GM21576 (cell line): ENCODE measurements at regions not wholly inside any gene's neighbourhood (a gene's known extent, or its start where the extent isn't known, plus 50 kb on each side); places are given as distances from the start of the nearest gene placed in this dataset.
"Not testable (repeated sequence)": the region's sequence is repeated elsewhere in the genome, so short reads cannot be mapped to it uniquely, and the experiment has no call there.

Experiments
- ATAC-seq: cut with Tn5 transposase; IDR thresholded peaks from one replicate; pipeline ENCODE4 v1.9.1; 2021; ENCODE audit warnings: mild to moderate bottlenecking, moderate library complexity; ENCODE audit not compliant: unreplicated experiment

- ATAC-seq = no peak
These were observed 65.7 kb upstream of the LANCL2 start for GRCh38 chr7:55299273-55299967.

GRCh38 chr7:55303220-55303619 is 61.9 kb upstream of the LANCL2 start:
- no peak for ATAC-seq

DNA sequence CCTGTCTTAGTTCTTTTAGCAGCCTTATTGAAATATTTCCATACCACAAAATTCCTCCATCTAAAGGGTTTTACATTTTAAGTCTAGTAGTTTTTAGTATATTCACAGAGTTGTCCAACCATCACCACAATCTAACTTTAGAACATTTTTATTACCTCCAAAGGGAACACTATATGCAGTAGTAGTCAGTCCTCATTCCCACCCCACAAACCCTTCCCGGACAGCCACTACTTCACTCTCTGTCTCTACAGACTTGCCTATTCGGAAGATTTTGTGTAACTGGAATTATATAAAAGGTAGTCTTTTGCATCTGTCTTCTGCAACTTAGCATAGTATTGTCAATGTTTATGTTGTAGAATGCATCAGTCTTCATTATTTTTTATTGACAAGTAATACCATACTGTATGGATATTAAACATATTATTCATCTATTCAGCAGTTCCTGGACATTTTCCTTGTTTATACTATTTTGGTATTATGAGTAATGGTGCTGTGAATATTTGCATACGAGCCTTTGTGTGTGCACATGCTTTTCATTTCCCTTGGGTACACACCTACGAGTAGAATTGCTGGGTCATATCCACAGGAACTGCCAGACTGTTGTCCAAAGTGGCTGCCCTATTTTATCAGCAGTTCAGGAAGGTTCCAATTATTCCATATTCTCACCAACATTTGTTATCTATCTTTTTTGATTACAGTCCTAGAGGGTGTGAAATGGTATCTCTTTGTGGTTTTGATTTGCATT is 60.9 kb upstream of the LANCL2 start:
- no peak for ATAC-seq

- ATAC-seq = no peak
These were observed 60.0 kb upstream of the LANCL2 start for GRCh38 chr7:55305135-55305534.

DNA sequence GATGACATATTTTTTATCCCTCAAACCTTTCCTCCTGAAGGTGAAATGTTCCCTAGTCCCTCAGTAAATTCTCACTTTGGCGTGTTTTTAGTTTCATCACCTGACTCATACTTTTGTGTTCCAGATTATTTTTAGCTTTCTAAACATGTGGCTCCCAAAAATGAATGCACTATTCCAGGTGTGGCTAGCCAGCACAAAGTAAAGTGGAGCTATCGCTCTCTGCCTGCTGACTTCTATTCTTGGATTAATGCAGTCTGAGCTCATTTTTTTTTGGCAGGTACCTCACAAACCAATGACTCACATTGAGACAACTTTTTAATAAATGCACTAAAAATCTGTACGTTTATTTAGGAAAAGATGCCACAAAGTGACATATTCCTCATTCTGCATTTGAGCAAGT is 58.8 kb upstream of the LANCL2 start:
- ATAC-seq = no peak

DNA sequence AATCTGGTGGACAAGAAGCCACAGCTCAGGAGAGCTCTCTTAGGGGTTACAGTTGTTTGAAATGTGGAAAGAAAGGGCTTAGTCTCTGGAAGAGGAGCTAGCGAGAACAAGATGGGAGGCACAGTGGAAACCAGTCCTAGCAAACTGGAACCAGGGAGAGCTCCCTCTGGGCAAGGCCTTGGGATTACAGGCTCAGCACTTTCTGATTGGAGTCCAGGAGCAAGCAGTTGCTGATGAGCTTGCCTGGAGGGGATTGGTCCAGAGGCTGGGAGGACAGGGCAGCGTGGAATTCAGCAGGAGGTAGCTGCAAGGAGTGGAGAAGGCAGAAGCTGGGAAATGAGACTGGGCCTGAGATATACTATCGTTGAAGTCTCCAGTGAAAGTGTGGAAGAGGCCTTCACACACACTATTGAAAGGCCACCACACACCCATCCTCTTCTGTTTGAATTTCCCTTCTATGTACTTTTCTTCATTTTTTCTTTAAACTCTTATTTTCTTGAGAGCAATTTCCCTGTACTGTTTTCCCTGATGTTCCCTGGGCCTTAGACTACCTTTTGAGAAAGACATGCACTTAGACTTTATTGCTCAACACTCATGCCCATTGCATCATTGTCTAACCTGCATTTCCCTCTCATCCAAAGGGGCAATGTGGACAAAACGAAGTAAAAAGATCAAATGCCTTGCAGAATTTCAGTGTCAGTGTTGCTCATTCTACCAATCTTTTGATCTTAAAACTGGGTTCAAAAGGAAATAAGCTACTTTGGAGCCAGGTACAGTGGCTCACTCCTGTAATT is 57.8 kb upstream of the LANCL2 start:
- no peak for ATAC-seq

- no peak for ATAC-seq
These were observed 56.8 kb upstream of the LANCL2 start for GRCh38 chr7:55308186-55308929.

DNA sequence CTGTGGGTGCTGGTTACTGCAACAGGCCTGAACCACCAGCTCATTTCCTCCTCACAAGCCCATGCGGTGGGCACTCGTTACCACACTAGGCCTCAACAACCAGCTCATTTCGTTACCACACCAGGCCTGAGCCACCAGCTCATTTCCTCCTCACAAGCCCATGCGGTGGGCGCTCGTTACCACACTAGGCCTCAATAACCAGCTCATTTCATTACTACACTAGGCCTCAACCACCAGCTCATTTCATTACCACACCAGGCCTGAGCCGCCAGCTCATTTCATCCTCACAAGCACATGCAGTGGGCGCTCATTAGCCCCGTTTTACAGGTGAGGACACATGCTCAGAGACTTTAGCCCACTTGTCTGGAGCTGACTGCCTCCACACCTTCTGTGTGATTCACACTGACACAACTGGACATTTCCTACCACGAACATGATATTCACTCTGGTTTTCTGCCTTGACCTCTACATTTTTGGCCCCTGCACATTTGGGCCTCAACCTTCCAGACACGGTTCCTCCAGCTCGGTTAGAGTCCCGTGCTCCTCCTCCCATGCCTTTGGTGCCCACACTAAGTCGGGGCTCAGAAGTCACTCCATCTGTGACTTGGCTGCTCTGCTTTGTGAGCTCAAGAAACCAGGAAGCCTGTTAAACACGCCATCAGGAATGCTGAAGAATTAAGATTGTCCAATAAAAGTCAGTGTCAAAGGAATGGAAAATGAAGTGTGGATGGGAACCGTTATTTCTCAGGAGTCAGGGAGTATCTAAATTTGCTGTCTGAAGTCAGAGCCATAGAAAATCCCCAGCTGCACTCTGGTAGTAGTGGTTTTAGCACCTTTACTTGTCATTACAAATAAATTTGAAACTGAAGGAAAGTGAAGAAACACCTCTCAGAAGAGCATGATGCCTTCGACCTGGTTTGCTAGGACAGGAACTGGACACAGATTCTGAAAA is 55.8 kb upstream of the LANCL2 start:
- peak; percentile 89 for ATAC-seq

- ATAC-seq = no peak
These were observed 54.7 kb upstream of the LANCL2 start for GRCh38 chr7:55310287-55311025.

DNA sequence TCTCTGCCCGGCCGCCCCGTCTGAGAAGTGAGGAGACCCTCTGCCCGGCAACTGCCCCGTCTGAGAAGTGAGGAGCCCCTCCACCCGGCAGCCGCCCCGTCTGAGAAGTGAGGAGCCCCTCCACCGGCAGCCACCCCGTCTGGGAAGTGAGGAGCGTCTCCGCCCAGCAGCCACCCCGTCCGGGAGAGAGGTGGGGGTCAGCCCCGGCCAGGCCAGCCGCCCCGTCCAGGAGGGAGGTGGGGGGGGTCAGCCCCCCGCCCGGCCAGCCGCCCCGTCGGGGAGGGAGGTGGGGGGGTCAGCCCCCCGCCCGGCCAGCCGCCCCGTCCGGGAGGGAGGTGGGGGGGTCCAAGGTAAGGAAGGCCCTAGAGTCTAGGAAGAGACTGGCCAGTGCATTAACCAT is 53.2 kb upstream of the LANCL2 start:
- ATAC-seq = not testable (repeated sequence)

DNA sequence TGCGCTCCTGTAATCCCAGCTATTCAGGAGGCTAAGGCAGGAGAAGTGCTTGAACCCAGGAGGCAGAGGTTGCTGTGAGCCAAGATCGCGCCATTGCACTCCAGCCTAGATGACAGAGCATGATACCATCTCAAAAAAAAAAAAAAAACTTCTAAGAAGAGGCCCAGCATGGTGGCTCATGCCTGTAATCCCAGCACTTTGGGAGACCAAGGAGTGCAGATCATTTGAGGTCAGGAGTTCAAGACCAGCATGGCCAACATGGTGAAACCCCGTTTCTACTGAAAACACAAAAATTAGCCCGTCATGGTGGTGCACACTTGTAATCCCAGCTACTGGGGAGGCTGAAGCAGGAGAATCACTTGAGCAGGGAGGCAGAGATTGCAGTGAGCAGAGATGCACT is 51.5 kb upstream of the LANCL2 start:
- ATAC-seq = not testable (repeated sequence)

DNA sequence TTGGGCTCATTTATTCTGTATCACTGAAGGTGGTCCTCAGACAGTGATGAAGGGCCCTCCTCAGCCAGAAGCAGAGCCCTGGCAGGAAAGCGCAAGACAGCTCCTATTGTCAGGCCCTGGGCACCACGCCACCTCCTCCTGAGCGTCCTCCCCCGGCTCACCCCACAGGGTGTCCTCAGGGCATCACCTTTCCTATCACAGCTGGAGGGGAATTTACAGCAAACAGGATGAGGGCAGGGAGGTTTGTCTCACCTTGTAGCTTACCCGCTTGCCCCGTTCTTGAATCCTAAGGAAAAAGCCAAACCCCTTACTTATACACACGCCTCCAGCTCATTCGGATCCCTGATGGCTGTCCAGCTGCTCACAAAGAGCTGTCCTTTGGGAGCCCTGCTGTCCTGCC is 50.2 kb upstream of the LANCL2 start:
- no peak for ATAC-seq
